ENCODE measurements at regions not wholly inside any gene's neighbourhood (a gene's known extent, or its start where the extent isn't known, plus 50 kb on each side); places are given as distances from the start of the nearest gene placed in this dataset.
"Not testable (repeated sequence)": the region's sequence is repeated elsewhere in the genome, so short reads cannot be mapped to it uniquely, and the experiment has no call there.

DNA sequence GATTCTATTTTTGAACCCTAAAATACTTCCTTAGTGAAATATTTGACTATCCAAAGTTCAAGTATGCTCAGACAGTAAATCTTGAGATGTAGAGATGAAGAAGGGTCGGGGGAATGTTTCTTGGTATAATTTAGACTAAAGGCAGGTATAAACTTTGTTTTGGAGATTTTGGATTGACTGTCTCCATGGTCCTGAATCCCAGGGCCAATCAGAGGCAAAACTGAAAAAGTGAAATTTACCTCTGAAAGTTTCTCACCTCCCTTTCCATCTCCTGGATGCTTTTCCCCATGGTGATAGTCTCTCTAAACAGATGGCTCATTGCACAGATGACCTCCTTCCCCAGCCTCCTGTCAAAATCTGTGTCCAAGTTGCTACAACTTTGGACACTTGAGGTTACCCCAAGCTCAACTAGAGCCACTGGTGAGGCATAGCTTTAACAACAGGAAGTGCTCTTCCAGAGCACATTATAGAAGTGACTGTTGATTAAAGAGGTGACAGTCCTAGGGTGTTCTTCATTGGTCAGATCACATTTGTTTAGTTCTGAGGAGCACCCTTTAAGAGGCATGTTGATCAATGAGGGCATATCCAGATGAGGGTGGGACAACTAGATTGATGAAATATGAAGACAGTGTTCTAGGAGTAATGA is 128.4 kb downstream of the AKAP11 start:
- DNase-seq: no peak

DNA sequence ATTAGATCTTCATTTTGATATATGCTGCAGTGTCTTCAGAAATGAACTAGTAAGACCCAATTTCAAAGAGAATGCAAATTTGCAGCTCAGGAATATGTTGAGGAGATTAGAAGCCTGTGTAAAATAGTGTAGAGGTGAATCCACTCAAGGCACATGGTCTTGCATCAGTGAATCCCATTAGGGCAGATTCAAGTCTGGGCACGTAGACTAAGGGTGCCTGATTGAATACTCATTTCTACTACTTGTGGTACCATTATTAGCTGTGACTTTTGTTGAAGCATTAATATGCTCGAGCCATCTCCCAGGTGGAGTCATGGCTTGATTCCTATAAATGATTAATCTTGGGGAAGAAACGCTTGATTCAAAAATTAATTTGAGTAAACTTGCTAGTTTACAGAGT is 129.4 kb downstream of the AKAP11 start:
- DNase-seq: no peak

- DNase-seq: no peak
These were observed 133.9 kb downstream of the AKAP11 start for GRCh38 chr13:42405665-42406390.

GRCh38 chr13:42409075-42409474 is 137.1 kb downstream of the AKAP11 start:
- no peak for DNase-seq

DNA sequence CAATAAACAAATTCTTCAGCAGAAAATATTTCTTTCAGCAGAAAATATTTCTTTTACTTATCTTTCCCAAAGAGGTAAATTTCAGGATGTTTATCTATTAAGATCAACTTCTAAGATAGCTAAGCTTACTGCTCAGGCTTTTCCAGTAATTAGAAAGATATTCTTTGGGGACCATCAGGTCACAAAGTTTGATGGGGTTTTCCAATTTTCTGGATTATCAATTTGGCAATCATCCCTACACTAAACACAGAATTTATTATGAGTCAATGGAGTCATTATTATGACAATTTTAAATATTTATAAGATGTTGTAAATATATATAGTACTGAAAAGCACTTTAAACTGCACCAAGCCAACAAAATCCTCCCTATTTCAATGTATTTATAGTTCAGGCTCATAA is 137.6 kb downstream of the AKAP11 start:
- no peak for DNase-seq

- no peak for DNase-seq
These were observed 141.0 kb downstream of the AKAP11 start for GRCh38 chr13:42412812-42413483.

DNA sequence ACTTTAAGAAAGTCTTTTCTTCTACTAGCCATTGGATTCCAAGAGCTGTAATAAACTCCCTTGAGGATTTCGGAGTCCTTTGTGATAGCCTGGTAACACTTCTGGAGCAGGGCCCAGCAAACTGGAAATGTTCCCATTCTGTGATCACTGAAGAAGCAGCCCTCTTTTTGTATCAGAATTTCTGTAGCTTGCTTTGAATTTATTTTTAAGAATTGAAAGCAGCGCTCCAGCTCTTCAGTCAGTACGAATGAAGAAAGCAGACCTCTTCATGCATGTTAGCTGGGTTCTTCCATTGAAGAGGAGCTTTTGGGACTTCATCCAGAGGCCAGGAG is 141.5 kb downstream of the AKAP11 start:
- DNase-seq: no peak

DNA sequence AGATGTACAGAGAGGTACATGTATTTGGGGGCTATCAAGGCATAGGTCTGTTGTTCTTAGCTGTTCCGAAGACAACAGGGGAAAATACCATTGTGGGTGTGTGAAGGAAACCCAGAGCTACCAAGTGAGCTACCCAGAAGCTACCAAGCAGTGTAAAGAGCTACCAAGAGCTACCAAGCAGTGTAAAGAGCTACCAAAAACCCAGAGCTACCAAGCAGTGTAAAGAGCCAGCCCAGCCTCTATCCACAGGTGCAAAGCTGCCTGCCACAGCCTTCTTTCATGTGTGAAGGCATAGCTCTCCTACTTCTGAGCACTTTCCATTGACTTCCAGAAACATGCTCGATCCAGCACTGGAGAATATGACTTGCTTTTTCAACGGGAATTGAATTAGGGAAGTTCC is 145.7 kb downstream of the AKAP11 start:
- no peak for DNase-seq

GRCh38 chr13:42418184-42418583 is 146.2 kb downstream of the AKAP11 start:
- DNase-seq: no peak

DNA sequence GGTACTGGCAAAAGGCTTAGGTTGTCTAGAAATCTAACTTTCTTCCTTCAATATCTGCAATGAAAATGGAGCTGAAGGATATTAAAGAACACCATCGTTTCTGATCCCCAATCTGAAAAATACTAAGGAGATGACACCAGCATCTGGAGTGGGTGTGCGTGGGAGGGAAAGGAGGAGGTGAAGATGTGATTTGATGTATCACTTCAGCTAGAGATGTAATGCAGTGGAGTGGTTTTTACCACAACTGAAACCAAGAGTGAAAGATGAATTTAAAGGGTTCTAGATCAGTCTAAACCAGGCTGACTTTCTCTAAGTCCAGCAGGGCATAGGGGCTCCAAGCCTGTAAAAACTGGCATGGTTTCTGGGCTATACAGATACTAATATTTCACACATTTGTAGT is 148.4 kb downstream of the AKAP11 start:
- no peak for DNase-seq

GRCh38 chr13:42422681-42423080 is 150.7 kb downstream of the AKAP11 start:
- no peak for DNase-seq

GRCh38 chr13:42424182-42424581 is 149.8 kb upstream of the TNFSF11 start:
- no peak for DNase-seq

- no peak for DNase-seq
These were observed 128.6 kb upstream of the TNFSF11 start for GRCh38 chr13:42445354-42445753.

DNA sequence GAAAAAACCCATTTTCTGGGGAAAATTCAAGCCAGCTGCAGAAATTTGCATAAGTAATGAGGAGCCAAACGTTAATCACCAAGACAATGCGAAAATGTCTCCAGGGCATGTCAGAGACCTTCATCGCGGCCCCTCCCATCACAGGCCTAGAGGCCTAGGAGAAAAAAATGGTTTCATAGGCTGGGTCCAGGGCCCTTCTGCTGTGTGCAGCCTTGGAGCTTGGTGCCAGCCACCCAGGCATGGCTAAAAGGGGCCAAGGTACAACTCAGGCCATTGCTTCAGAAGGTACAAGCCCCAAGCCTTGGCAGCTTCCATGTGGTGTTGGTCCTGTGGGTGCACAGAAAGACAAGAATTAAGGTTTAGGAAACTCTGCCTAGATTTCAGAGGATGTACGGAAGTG is 127.4 kb upstream of the TNFSF11 start:
- not testable (repeated sequence) for DNase-seq

- DNase-seq: no peak
These were observed 120.8 kb upstream of the TNFSF11 start for GRCh38 chr13:42453091-42453645.

GRCh38 chr13:42454749-42455148 is 119.2 kb upstream of the TNFSF11 start:
- no peak for DNase-seq

GRCh38 chr13:42458193-42458592 is 115.8 kb upstream of the TNFSF11 start:
- DNase-seq: no peak

- DNase-seq: no peak
These were observed 107.8 kb upstream of the TNFSF11 start for GRCh38 chr13:42466123-42466522.

- DNase-seq: no peak
These were observed 107.3 kb upstream of the TNFSF11 start for GRCh38 chr13:42466609-42467008.

- no peak for DNase-seq
These were observed 99.0 kb upstream of the TNFSF11 start for GRCh38 chr13:42474954-42475353.

- DNase-seq: no peak
These were observed 96.3 kb upstream of the TNFSF11 start for GRCh38 chr13:42477596-42478190.

DNA sequence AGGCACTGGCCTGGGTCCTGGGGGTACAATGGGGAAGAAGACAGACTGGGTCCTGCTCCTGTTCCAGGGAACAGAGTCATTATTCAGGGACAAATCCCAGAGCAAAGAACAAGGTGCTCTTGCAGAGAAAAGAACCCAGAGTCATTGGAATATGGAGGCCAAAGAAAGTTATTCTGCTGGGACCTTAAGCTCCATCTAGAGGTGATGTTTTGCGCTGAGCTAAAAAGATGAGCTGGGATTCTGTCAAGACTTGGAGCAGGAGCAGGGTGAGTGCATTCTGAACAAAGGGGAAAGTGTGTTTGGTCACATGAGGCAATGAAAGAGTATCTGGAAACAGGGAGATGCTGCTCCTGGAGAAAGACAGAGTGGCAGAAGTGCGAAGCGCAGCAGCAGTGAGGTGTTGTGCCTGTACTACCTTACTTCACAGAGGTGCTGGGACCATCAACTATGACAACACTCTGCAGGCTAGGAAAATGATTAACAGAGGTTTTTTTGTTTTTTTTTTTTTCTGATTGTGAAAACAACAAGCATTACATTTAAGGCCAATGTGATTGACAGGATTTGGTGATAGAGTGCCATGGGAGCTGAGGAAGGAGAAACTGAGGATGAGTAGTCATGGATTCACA is 95.3 kb upstream of the TNFSF11 start:
- no peak for DNase-seq

- DNase-seq: no peak
These were observed 89.6 kb upstream of the TNFSF11 start for GRCh38 chr13:42484386-42484785.
